ENCODE measurements at regions not wholly inside any gene's neighbourhood (a gene's known extent, or its start where the extent isn't known, plus 50 kb on each side); places are given as distances from the start of the nearest gene placed in this dataset.

DNA sequence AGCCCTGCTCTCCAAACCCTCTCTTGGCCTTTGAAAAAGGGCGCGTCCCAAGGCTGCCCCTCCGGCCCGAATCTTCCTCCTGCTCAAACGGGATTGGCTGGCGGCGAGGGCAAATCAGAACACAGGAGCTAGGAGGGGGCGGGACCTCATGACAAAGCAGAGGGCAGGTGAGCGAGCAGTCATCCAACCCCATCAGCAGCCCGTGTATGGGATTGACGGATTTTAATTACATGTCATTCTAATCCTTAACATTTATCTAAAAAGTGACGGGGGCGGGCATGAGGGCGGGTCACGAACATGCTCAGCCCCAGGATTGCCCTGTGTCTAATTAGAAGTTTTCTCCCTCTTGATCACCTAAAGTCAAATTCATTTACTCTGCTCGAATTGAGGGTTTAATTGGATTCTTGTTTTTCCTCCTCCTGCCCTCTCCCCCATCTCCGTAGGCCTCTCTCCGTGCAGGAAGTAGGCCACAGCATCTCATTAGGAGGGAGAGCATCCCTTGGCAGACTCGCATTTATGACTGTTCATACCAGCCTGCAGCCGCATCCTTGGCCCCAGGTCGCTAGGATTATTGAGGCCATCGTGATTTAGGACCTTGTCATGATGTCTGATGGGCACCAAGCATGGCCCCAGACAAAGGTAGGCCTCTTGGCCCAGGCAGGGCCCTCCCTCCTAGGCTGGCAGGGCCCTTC, 147.1 kb downstream of the CHST1 start:
- no peak for DNase-seq (ENCODE audit: low spot score)

- no peak for DNase-seq (ENCODE audit: low spot score)
These were observed 148.2 kb downstream of the CHST1 start for GRCh38 chr11:45517171-45517770.

DNA sequence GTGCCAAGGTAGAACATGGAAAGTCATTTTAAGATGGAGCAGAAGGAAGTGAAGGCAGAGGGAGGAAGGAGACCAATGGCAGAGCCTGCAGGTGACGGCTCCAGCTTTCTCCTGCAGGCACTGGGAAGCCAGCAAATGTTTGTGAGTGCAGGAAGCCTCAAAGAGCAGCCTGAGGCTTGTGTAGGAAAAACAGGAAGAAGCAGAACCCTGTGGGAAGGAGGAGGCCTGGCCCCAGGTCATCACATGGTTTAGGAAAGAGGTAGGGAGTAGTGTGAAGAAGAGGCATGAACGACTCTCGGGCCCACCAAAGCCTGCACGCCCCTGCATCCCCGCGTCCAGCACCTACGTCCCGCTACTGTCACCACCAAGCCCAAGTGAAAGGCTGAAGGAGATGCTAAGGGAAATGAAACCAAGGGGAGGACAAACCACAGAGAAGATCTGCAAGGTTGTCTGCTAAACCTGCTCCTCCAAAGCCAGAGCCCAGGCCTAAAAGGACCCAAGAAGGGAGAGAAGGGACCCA, 151.5 kb downstream of the CHST1 start:
- DNase-seq (ENCODE audit: low spot score) = no peak

DNA sequence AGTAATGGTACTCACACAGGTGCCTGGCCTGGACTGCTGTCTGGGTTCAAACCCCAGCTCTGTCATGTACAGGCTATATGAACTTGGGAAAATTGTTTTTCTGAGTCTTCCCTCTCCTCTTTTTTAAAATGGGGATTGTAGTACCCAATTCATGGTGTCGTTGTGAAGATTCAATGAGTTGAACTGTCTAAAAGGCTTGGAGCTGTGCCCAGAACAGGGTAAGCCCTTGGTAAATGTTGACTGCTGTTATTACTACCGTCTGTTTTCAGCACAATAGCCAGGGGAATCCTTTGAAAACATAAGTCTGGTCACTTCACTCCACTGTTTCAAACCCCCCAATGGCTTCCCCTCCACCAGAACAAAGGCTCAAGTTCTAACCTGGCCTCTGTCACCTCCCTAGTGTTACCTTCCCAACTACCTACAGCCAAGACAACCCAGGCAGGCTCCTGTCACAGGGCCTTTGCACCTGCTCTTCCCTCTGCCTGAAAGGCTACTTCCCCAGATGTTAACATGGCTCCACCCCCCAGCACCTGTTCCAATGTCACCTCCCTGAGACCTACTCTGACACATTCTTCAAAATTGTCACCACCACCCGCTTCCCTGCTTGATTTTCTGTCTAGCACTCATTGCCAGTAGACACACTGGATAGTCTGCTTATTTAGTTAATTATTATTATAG, 152.8 kb downstream of the CHST1 start:
- no peak for DNase-seq (ENCODE audit: low spot score)

- no peak for DNase-seq (ENCODE audit: low spot score)
These were observed 153.9 kb downstream of the CHST1 start for GRCh38 chr11:45511566-45511965.

- no peak for DNase-seq (ENCODE audit: low spot score)
These were observed 157.5 kb downstream of the CHST1 start for GRCh38 chr11:45507916-45508315.

- no peak for DNase-seq (ENCODE audit: low spot score)
These were observed 162.1 kb downstream of the CHST1 start for GRCh38 chr11:45503311-45503710.

- DNase-seq (ENCODE audit: low spot score) = no peak
These were observed 163.2 kb downstream of the CHST1 start for GRCh38 chr11:45502226-45502545.

DNA sequence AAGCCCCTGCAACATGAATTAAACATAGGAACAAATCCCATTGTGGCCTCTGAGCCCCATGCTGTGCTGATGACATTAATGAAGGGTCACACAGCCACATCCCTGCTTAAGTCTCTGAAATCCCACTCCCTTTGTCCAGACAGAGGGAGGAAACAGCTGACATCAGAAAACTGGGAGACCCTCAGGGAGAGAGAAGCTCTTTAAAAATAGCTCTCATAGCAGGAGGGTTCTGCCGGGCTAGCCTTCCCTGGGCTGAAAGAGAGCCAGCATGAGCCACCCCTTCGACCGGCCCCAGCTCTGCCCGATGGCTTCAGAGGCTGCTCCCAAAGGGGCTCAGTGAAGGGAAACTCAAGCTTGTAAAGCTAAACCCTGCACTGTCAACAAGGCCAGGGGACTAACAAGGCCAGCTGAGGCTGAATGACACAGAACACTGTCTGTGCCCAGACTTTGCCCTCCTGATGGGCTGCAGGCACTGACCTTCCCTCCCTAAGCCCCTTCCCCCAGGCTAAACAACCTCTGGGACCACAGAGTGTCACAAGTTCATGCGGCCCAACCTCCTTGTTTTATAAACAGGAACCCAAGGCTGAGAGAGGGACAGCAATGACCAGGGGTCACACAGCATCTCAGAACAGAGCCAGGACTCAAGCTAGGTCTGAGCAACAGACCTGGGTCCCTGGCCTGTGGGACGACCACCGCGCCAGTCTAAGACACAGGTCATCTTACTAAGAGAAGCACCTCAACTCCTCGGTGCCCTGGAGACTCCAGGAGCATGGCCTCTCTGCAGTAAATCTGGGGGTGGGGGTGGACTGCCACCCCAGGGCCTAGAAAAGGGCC, 163.8 kb downstream of the CHST1 start:
- no peak for DNase-seq (ENCODE audit: low spot score)

DNA sequence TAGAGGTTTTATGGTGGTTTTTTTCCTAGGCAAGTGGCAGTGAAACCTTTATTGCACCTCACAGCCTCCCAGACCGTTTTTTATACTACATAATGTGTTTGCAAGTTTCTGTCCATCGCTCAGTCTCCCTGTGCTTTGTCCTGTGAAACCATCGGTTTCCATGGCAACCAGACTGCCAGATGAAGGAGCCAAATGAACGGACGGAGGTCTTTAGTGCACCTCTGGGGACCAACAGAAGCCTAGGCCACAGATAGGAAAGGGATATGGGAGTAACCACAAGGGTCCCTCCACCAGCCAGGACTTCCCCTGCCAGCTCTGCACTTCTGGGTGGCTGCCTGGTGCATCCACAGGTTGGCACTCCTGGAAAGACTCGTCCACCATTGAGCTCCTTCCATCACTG, 165.0 kb downstream of the CHST1 start:
- DNase-seq (ENCODE audit: low spot score) = no peak

- no peak for DNase-seq (ENCODE audit: low spot score)
These were observed 170.7 kb downstream of the CHST1 start for GRCh38 chr11:45494738-45495137.

DNA sequence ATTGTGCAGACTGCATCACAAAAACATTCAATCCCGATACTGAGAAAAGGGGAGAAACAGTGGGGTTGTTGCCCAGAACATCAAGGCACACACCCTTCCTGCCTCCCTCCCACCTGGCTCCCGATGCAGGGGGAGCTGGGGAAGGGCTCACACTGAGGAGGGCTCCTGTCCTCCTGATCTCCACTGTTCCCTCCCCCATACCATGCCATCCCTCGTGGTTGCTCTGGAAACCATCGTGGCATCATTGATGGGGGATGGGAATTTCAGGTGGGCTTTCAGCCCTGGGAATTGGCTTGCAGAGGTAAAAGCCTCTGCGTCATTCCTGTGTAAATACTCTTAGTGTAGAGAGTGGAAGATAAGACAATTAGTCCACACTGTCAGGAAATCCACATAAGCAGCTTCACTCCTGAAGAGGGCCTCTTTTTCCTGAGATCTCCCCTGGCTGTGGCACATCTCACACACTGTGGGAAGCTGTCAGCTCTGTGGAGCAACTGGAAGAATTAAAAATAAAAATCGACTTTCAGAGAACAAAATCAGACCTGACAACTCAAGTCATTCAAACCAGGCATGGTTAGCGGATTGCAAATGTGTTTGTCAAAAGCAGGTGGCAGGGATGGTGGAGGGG, 176.0 kb downstream of the CHST1 start:
- DNase-seq (ENCODE audit: low spot score) = no peak

GRCh38 chr11:45486461-45486860, 179.0 kb downstream of the CHST1 start:
- no peak for DNase-seq (ENCODE audit: low spot score)

GRCh38 chr11:45485070-45485707, 180.2 kb downstream of the CHST1 start:
- no peak for DNase-seq (ENCODE audit: low spot score)

DNA sequence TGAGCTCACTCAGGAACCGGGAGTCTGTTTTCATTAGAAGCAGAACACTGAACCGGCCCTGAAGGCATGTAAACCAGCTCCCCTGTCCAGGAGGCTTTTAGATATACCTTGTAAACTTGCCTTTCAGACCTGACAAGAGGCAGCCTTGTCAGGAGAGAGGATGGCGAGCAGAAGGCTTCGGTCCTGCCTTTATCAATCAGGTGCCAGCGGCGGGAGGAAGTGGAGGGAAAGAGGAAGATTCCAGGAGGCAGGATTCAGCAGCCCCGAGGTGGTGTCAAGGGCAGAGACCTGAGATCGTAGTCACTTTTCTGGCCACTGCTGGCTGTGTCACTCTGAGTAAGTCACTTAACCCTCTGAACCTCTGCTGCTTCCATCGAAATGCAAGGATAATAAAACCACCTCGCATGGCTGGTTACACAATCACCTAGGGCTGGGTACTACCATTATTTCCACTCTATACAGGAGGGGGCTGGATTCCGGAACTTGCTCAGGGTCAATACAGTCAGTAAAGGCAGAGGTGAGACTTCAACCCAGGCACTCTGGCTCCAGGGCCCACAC, 181.0 kb downstream of the CHST1 start:
- DNase-seq (ENCODE audit: low spot score) = no peak

DNA sequence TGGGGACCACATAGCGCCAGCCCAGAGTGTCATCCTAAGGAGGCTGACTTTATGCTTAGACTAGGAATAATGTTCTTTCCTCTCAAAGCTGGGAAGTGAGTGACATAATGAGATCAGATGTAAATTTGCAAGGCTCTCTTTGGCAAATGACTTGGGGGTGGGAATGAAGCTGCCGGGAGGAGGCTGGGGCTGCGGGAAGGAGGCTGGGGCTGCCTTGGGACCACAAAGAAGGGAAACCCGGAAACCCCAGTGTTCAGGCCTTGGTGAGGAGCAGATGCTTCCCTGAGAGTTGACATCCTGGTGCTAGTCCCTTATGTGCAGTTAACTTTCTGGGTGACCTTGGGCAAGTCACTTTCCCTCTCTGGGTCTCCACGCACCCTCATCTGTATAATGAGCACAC, 182.0 kb downstream of the CHST1 start:
- no peak for DNase-seq (ENCODE audit: low spot score)

DNA sequence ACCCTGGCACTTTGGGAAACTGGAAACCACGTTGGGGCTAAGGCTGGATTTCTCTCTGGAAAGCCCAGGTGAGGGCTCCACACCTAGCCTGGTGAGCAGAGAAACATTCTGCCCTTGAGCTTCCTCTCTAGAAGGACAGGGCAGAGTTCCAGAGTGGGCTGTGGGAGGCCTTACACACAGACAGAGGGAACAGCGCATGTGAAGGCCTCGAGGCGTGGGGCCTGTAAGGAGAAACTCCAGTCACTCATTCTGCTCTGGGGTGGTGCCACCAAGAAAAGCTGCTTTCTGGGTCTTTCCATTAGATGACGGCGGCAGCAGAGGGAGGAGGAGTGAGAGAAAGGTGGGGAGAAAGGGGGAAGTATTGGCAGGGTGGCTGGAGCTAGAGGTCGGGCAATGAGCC, 183.1 kb downstream of the CHST1 start:
- DNase-seq (ENCODE audit: low spot score) = no peak

DNA sequence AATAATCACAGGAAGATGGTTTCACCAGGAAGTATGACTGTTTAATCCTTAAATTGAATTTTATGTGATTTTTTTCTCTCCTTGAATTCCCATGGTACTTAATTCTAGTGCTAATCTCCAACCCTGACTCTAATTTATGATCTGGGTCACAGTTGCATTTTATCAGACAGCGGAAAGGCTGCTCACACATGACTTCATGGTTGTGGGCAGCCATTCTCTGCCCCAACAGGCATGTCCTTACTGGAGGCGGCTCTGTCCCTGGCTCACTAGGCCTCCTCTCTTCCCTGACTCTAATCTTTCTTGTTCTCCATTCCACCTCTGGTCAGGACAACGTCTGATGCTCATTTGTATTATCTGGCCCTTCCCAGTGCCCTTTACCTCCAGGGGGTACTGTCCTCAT, 184.4 kb downstream of the CHST1 start:
- no peak for DNase-seq (ENCODE audit: low spot score)

DNA sequence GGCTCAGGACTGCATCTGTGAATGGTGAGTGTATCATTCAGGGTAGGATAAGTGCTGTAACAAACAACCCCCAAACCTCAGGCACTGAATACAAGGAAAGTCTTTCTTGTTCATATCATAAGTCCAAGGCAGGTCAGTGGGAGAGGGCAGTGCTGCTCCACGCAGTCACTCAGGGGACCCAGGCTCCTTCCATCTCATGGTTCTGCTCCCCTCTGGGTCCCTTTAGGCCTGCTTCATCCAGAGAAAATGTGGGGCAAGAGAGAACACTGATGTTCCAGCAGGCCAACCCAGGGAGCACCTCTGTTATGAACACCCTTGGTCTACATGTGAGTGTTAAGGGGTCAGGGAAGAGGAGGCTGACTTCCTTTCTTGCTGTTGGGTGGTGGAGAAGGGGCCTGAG, 187.8 kb downstream of the CHST1 start:
- no peak for DNase-seq (ENCODE audit: low spot score)

GRCh38 chr11:45476126-45476525, 189.3 kb downstream of the CHST1 start:
- DNase-seq (ENCODE audit: low spot score) = no peak

DNA sequence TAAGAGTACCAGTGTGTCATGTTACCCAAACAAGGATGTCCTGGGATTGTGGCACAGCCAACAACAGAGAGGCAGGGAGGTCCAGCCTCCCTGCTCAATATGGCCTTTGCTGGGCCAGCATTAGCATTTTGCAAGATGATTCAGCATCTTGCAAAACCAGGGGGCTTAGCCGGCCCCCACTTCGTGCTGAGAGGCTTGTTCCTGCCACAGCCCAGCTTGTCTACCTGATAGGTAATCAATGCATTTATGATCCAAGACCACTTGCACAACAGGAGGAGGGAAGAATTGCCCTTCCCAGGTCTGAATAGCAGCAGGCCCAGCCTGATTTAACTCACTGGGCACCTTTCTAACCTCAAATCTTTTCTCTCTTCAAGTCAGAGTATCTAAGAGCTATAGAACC, 189.0 kb upstream of the SYT13 start:
- no peak for DNase-seq (ENCODE audit: low spot score)
